NB4 (cell line): ENCODE measurements at regions not wholly inside any gene's neighbourhood (a gene's known extent, or its start where the extent isn't known, plus 50 kb on each side); places are given as distances from the start of the nearest gene placed in this dataset.

Source experiments
- MYC ChIP-seq: IDR thresholded peaks from 2 replicates; pipeline ENCODE4 v1.6.1; 2011; ENCODE audit warnings: low read depth, low read length
- POLR2A ChIP-seq: IDR thresholded peaks from 2 replicates; pipeline ENCODE4 v1.6.1; 2011; ENCODE audit warnings: mild to moderate bottlenecking; ENCODE audit not compliant: insufficient read length; ENCODE audit errors: extremely low read depth
- TF ChIP-seq, protein P1 (sequence below): IDR thresholded peaks from one replicate; pipeline ENCODE4 v1.5.1; 2012; ENCODE audit warnings: low read depth, low read length

DNA sequence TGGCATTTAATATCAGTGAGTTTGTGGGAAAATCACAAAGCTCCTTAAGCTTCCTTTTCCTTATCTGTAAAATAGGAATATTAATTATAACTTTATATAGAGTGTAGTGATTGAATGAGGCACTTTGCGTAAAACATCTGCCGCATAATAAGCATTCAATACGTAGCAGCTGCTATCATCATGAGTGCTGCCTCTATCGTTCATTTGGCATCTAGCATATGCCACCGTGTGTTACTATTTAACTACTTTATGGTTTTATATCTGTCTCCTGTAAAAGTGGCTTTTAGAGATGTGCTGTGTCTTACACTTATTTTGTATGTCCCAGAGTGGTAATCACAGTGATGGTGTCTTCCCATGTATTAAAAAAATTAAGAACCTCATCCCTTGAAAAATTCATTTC lies 729.6 kb downstream of the SORCS3 start:
- TF ChIP-seq POLR2A, result no peak
- TF ChIP-seq, protein P1, sequence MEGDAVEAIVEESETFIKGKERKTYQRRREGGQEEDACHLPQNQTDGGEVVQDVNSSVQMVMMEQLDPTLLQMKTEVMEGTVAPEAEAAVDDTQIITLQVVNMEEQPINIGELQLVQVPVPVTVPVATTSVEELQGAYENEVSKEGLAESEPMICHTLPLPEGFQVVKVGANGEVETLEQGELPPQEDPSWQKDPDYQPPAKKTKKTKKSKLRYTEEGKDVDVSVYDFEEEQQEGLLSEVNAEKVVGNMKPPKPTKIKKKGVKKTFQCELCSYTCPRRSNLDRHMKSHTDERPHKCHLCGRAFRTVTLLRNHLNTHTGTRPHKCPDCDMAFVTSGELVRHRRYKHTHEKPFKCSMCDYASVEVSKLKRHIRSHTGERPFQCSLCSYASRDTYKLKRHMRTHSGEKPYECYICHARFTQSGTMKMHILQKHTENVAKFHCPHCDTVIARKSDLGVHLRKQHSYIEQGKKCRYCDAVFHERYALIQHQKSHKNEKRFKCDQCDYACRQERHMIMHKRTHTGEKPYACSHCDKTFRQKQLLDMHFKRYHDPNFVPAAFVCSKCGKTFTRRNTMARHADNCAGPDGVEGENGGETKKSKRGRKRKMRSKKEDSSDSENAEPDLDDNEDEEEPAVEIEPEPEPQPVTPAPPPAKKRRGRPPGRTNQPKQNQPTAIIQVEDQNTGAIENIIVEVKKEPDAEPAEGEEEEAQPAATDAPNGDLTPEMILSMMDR, result no peak
- no peak for TF ChIP-seq MYC
